PC-9 (cell line): ENCODE measurements at regions not wholly inside any gene's neighbourhood (a gene's known extent, or its start where the extent isn't known, plus 50 kb on each side); places are given as distances from the start of the nearest gene placed in this dataset.

Source experiments
- EZH2 ChIP-seq: fragments of 200-600 bp; sonication (generic); IDR thresholded peaks from 2 replicates; pipeline ENCODE4 v1.8.0; 2017; ENCODE audit warnings: antibody characterized with exemption, low read depth
- TF ChIP-seq, protein P1 (sequence below): fragments of 200-600 bp; sonication (generic); conservative IDR thresholded peaks from 2 replicates; pipeline ENCODE4 v1.6.1; 2017; ENCODE audit warnings: mixed run types, antibody characterized with exemption, mild to moderate bottlenecking, moderate library complexity

DNA sequence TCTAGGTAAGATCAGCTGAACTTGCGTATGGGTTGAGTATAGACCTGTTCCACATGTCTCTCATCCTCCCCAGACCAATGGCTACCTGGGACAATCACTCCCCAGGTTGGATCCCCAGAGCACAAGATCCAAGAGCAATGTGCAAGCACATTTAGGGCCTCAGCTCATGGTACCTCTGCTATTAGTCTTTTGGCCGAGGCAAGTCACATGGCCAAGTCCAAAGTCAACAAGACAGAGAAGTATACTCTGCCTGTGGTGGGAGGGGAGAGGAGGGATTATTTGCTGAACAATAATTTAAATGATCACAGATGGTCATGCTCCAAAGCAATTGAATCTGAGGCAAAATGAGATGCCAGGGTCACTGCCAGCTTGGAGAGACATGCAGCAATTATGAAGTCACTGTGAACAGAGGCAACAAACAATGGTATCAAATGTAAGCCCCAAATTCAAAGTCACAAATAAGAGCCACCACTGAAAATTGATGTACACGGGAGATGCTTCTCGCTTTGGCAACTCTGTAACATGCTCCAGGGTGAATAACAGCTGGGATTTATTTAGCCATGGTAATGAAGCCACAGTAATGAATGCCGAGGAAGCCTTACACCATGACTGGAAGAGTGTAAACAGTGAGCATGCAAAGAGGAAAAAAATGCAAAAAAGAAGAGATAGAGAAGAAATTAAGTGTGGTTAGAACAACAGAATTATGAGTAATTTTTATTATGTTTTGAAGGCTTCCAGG, 149.1 kb downstream of the ZNF281 start:
- TF ChIP-seq EZH2 = no peak
- TF ChIP-seq, protein P1, sequence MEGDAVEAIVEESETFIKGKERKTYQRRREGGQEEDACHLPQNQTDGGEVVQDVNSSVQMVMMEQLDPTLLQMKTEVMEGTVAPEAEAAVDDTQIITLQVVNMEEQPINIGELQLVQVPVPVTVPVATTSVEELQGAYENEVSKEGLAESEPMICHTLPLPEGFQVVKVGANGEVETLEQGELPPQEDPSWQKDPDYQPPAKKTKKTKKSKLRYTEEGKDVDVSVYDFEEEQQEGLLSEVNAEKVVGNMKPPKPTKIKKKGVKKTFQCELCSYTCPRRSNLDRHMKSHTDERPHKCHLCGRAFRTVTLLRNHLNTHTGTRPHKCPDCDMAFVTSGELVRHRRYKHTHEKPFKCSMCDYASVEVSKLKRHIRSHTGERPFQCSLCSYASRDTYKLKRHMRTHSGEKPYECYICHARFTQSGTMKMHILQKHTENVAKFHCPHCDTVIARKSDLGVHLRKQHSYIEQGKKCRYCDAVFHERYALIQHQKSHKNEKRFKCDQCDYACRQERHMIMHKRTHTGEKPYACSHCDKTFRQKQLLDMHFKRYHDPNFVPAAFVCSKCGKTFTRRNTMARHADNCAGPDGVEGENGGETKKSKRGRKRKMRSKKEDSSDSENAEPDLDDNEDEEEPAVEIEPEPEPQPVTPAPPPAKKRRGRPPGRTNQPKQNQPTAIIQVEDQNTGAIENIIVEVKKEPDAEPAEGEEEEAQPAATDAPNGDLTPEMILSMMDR = no peak
